ENCODE measurements at regions not wholly inside any gene's neighbourhood (a gene's known extent, or its start where the extent isn't known, plus 50 kb on each side); places are given as distances from the start of the nearest gene placed in this dataset.

- Histone ChIP-seq H2BK120ac (replicated peaks; ENCODE audit: low read depth, low read length) (no peak overlapping the region), H4K8ac (ENCODE audit: extremely low read depth, insufficient read depth, low read length) (no peak overlapping the region), H2AK5ac (ENCODE audit: low read depth, low read length) (no peak overlapping the region), H3K27ac (ENCODE audit: low read depth, low read length) (no peak overlapping the region), H2BK12ac (ENCODE audit: low read depth, low read length) (no peak overlapping the region), H3K79me1 (ENCODE audit: low read depth, low read length) (no peaks in the 10 kb centered on the region), H3K56ac (replicated peaks; ENCODE audit: insufficient read length, low read depth, low read length) (no peak overlapping the region), H3K4ac (replicated peaks; ENCODE audit: insufficient read length, low read depth, low read length) (no peak overlapping the region), H3K4me1 (replicated peaks in 1 of 4; ENCODE audit: control insufficient read depth in 3 of 4, insufficient read depth in 4 of 4, low read length in 3 of 4) (no peaks in the 10 kb centered on the region; a peak in 1 of 7 replicates), H2AFZ (ENCODE audit: low read length) (no peak overlapping the region), H2BK20ac (ENCODE audit: low read length) (no peak overlapping the region), H3K4me2 (ENCODE audit: insufficient read depth in 1 of 2, low read depth in 2 of 2, low read length in 2 of 2) (no peak overlapping the region), H3K14ac (ENCODE audit: insufficient read length) (no peak overlapping the region), H3K79me2 (ENCODE audit: control insufficient read depth in 1 of 2, insufficient read depth in 2 of 2, low read length in 2 of 2) (no peaks in the 10 kb centered on the region), H2BK5ac (ENCODE audit: low read depth, low read length) (no peak overlapping the region), H3K23ac (ENCODE audit: insufficient read length) (no peak overlapping the region), H4K5ac (ENCODE audit: insufficient read length, low read depth, low read length) (no peak overlapping the region), H3K18ac (ENCODE audit: extremely low read depth, low read length) (no peak overlapping the region), H2BK15ac (ENCODE audit: low read length) (no peak overlapping the region), H3K9ac (replicated peaks in 1 of 4; ENCODE audit: extremely low read depth in 1 of 4, low read depth in 3 of 4, low read length in 3 of 4) (no peak overlapping the region), H3K27me3 (replicated peaks in 1 of 4; ENCODE audit: control insufficient read depth in 3 of 4, extremely low read depth in 1 of 4, insufficient read depth in 3 of 4, low read length in 3 of 4) (no peaks in the 10 kb centered on the region), H4K91ac (replicated peaks; ENCODE audit: insufficient read length, low read length) (no peak overlapping the region), H3K4me3 (ENCODE audit: extremely low read depth in 1 of 4, insufficient read depth in 2 of 4, low read depth in 3 of 4, low read length in 4 of 4) (no peak overlapping the region), H4K20me1 (replicated peaks in 1 of 2; ENCODE audit: control insufficient read depth in 1 of 2, insufficient read depth in 2 of 2, low read length in 2 of 2) (no peaks in the 10 kb centered on the region), H3K36me3 (ENCODE audit: control insufficient read depth in 2 of 4, insufficient read depth in 4 of 4, low read length in 3 of 4) (no peaks in the 10 kb centered on the region), H3K23me2 (ENCODE audit: low read depth, low read length) (no peaks in the 10 kb centered on the region), H3K9me3 (ENCODE audit: insufficient read depth in 2 of 2, low read depth in 1 of 2, low read length in 1 of 2) (no peaks in the 10 kb centered on the region)
- ChIA-PET CTCF (ENCODE audit: partially characterized antibody) (no interaction called here), POLR2A (ENCODE audit: partially characterized antibody) (no interaction called here)
- WGBS, 2 experiments (ENCODE audit: extremely low coverage in 1 of 2, insufficient coverage in 1 of 2, insufficient read length in 1 of 2, insufficient replicate concordance in 2 of 2, low coverage in 1 of 2, low lambda C conversion rate in 2 of 2, missing lambda C conversion rate in 1 of 2), result 95% methylated on average over 1 of the region's 1 CpG; no CpG with 5 or more reads in 1 of the 2 experiments
- no peak for TF ChIP-seq CEBPB (IDR thresholded peaks at IDR 0.05; ENCODE audit: low read depth, low read length)
- TF ChIP-seq E2F6 (IDR thresholded peaks at IDR 0.05), result no peak
- TF ChIP-seq JUND (IDR thresholded peaks at IDR 0.05; ENCODE audit: low read length), result no peak
- TF ChIP-seq BCL11A (IDR thresholded peaks at IDR 0.05; ENCODE audit: low read depth in 2 of 2, low read length in 2 of 2), result no peak
- no peak for TF ChIP-seq TAF7 (optimal IDR thresholded peaks at IDR 0.05; ENCODE audit: borderline replicate concordance, low read depth, low read length)
- TF ChIP-seq ATF3 (IDR thresholded peaks at IDR 0.05; ENCODE audit: insufficient read depth, low read depth, low read length), result no peak
- no peak for TF ChIP-seq SP4 (IDR thresholded peaks at IDR 0.05; ENCODE audit: low read length)
- TF ChIP-seq USF2 (IDR thresholded peaks at IDR 0.05; ENCODE audit: low read length), result no peak
- TF ChIP-seq POU5F1 (IDR thresholded peaks at IDR 0.05; ENCODE audit: low read depth, low read length), result no peak
- TF ChIP-seq POLR2A (IDR thresholded peaks at IDR 0.05; ENCODE audit: control extremely low read depth in 1 of 2, low read depth in 2 of 2, low read length in 2 of 2), result no peak
- FAIRE-seq (no peak), DNase-seq (ENCODE audit: low read depth in 1 of 2, low spot score in 2 of 2) (no peak)
Observed at GRCh38 chr3:25300141-25300540, 127.9 kb upstream of the RARB start.

Measured in H1 (cell line).